HG02642 (cell line): ENCODE measurements at regions not wholly inside any gene's neighbourhood (a gene's known extent, or its start where the extent isn't known, plus 50 kb on each side); places are given as distances from the start of the nearest gene placed in this dataset.

ENCODE experiments used
- ATAC-seq: cut with Tn5 transposase; IDR thresholded peaks from one replicate; pipeline ENCODE4 v1.9.1; 2021; ENCODE audit warnings: mild to moderate bottlenecking; ENCODE audit not compliant: unreplicated experiment, poor library complexity

- no peak for ATAC-seq
Measured at GRCh38 chr9:97747201-97747965, 50.2 kb upstream of the XPA start.

- ATAC-seq = no peak
Measured at GRCh38 chr9:97748525-97748924, 51.4 kb upstream of the XPA start.

- no peak for ATAC-seq
Measured at GRCh38 chr9:97749928-97750327, 52.8 kb upstream of the XPA start.

GRCh38 chr9:97751531-97751930 lies 54.4 kb upstream of the XPA start:
- ATAC-seq = no peak

GRCh38 chr9:97752274-97752673 lies 55.1 kb upstream of the XPA start:
- ATAC-seq = no peak

- no peak for ATAC-seq
Measured at GRCh38 chr9:97753364-97753763, 56.2 kb upstream of the XPA start.

- ATAC-seq = no peak
Measured at GRCh38 chr9:97753975-97754374, 56.8 kb upstream of the XPA start.

GRCh38 chr9:97755618-97756267 lies 58.6 kb upstream of the XPA start:
- ATAC-seq = no peak

- no peak for ATAC-seq
Measured at GRCh38 chr9:97756991-97757390, 59.9 kb upstream of the XPA start.

- no peak for ATAC-seq
Measured at GRCh38 chr9:97758334-97758916, 61.3 kb upstream of the XPA start.

- no peak for ATAC-seq
Measured at GRCh38 chr9:97759581-97760288, 62.6 kb upstream of the XPA start.

- ATAC-seq = no peak
Measured at GRCh38 chr9:97761056-97761598, 64.0 kb upstream of the XPA start.

GRCh38 chr9:97761879-97762278 lies 64.7 kb upstream of the XPA start:
- no peak for ATAC-seq

- no peak for ATAC-seq
Measured at GRCh38 chr9:97763874-97764273, 66.7 kb upstream of the XPA start.

GRCh38 chr9:97766092-97766491 lies 69.0 kb upstream of the XPA start:
- no peak for ATAC-seq

- no peak for ATAC-seq
Measured at GRCh38 chr9:97766610-97767009, 69.5 kb upstream of the XPA start.

- no peak for ATAC-seq
Measured at GRCh38 chr9:97767891-97768290, 70.8 kb upstream of the XPA start.

GRCh38 chr9:97768746-97769145 lies 71.6 kb upstream of the XPA start:
- no peak for ATAC-seq

- ATAC-seq = no peak
Measured at GRCh38 chr9:97769208-97769607, 72.1 kb upstream of the XPA start.

GRCh38 chr9:97770808-97771372 lies 73.8 kb upstream of the XPA start:
- ATAC-seq = no peak
